SK-N-SH treated with all-trans-retinoic acid at 6 μM for 48 hours (cell line): ENCODE measurements at regions not wholly inside any gene's neighbourhood (a gene's known extent, or its start where the extent isn't known, plus 50 kb on each side); places are given as distances from the start of the nearest gene placed in this dataset.

Experiments used
- ARNTL ChIP-seq: fragments of 450-650 bp; formaldehyde crosslinking; IDR thresholded peaks from 2 replicates; pipeline ENCODE4 v1.5.0; 2020; ENCODE audit warnings: low read depth, mild to moderate bottlenecking, moderate library complexity, borderline replicate concordance
- BACH2 ChIP-seq: fragments of 250-450 bp; sonication (Bioruptor Pico); IDR thresholded peaks from 2 replicates; pipeline ENCODE4 v1.9.0; 2021; ENCODE audit warnings: mild to moderate bottlenecking, borderline replicate concordance
- CSDC2 ChIP-seq: fragments of 250-450 bp; sonication (Bioruptor Pico); IDR thresholded peaks from 2 replicates; pipeline ENCODE4 v1.5.0; 2020; ENCODE audit warnings: mild to moderate bottlenecking, moderate library complexity
- TCF4 ChIP-seq: fragments of 250-450 bp; sonication (Bioruptor Pico); IDR thresholded peaks from 2 replicates; pipeline ENCODE4 v1.8.0; 2021; ENCODE audit warnings: mild to moderate bottlenecking, moderate library complexity, borderline replicate concordance
- ZC3H10 ChIP-seq: fragments of 250-450 bp; sonication (Bioruptor Pico); IDR thresholded peaks from 2 replicates; pipeline ENCODE4 v1.5.1; 2021; ENCODE audit warnings: mild to moderate bottlenecking, moderate library complexity
- ZFP3 ChIP-seq: fragments of 250-450 bp; sonication (Bioruptor Pico); IDR thresholded peaks from 2 replicates; pipeline ENCODE4 v1.5.0; 2020; ENCODE audit warnings: mild to moderate bottlenecking, moderate library complexity
- ZNF70 ChIP-seq: fragments of 450-650 bp; formaldehyde crosslinking; IDR thresholded peaks from 2 replicates; pipeline ENCODE4 v1.5.0; 2020; ENCODE audit warnings: mild to moderate bottlenecking, moderate library complexity
- ZNF8 ChIP-seq: fragments of 450-650 bp; formaldehyde crosslinking; IDR thresholded peaks from 2 replicates; pipeline ENCODE4 v1.5.0; 2020; ENCODE audit warnings: mild to moderate bottlenecking, moderate library complexity
- TF ChIP-seq, protein P1 (sequence below): fragments of 250-450 bp; sonication (Bioruptor Pico); IDR thresholded peaks from 2 replicates; pipeline ENCODE4 v1.8.0; 2020; ENCODE audit warnings: mild to moderate bottlenecking, moderate library complexity, borderline replicate concordance

DNA sequence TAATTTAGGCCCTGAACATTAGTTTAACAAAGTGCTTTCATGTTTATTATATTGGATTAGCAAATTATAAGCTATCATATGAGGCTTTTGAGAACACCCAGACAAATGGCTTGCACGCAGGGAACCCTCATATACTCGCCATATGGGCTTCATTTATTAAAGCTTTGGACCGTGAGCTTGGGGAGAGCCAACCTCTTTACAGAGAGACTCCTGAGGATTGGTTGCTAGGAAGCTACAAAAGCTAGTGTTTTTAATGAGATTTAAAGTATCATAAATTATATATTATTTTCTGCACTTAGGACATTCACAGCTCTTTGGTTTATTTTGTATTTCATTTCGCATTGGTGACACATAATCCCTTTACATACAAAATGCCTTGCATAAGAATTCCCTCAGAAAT is 193.8 kb upstream of the TOX3 start:
- no peak for TF ChIP-seq CSDC2 (CRISPR knock-in tag)
- no peak for TF ChIP-seq ZNF70 (CRISPR knock-in tag)
- TF ChIP-seq ARNTL (CRISPR knock-in tag), result no peak
- TF ChIP-seq TCF4 (CRISPR knock-in tag), result no peak
- no peak for TF ChIP-seq ZC3H10 (CRISPR knock-in tag)
- TF ChIP-seq ZNF8 (CRISPR knock-in tag), result no peak
- TF ChIP-seq BACH2, result no peak
- TF ChIP-seq, protein P1, sequence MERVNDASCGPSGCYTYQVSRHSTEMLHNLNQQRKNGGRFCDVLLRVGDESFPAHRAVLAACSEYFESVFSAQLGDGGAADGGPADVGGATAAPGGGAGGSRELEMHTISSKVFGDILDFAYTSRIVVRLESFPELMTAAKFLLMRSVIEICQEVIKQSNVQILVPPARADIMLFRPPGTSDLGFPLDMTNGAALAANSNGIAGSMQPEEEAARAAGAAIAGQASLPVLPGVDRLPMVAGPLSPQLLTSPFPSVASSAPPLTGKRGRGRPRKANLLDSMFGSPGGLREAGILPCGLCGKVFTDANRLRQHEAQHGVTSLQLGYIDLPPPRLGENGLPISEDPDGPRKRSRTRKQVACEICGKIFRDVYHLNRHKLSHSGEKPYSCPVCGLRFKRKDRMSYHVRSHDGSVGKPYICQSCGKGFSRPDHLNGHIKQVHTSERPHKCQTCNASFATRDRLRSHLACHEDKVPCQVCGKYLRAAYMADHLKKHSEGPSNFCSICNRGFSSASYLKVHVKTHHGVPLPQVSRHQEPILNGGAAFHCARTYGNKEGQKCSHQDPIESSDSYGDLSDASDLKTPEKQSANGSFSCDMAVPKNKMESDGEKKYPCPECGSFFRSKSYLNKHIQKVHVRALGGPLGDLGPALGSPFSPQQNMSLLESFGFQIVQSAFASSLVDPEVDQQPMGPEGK, result no peak
- no peak for TF ChIP-seq ZFP3 (CRISPR knock-in tag)
